Loucy (cell line): ENCODE measurements at regions not wholly inside any gene's neighbourhood (a gene's known extent, or its start where the extent isn't known, plus 50 kb on each side); places are given as distances from the start of the nearest gene placed in this dataset.
A peak's percentile ranks its signal among the peaks of the same experiment; 100 is the strongest.

ENCODE experiments used
- CTCF ChIP-seq: fragments of 200-600 bp; sonication (generic); conservative IDR thresholded peaks from 2 replicates; pipeline ENCODE4 v1.5.1; 2014; ENCODE audit warnings: mild to moderate bottlenecking, antibody characterized with exemption, low read length
- EZH2phosphoT487 ChIP-seq: fragments of 200-600 bp; IDR thresholded peaks from 2 replicates; pipeline ENCODE4 v1.6.1; 2018; ENCODE audit warnings: antibody characterized with exemption, mild to moderate bottlenecking, moderate library complexity, borderline replicate concordance

GRCh38 chr4:146095091-146095690, 80.3 kb upstream of the LSM6 start:
- TF ChIP-seq CTCF, result peak; percentile 96
- no peak for TF ChIP-seq EZH2phosphoT487
